Keratinocyte (primary cell): ENCODE measurements at regions not wholly inside any gene's neighbourhood (a gene's known extent, or its start where the extent isn't known, plus 50 kb on each side); places are given as distances from the start of the nearest gene placed in this dataset.

Experiments
- CTCF ChIP-seq, 3 experiments: IDR thresholded peaks in 1 of 3; conservative IDR thresholded peaks in 1 of 3; optimal IDR thresholded peaks in 1 of 3; 2 replicates in 2 of 3; 3 replicates in 1 of 3; pipeline versions ENCODE3 to v1.5.1; 2011; ENCODE audit warnings: low read length in 3 of 3, mild to moderate bottlenecking in 3 of 3, moderate library complexity in 2 of 3, control low read depth in 1 of 3, inconsistent platforms in 1 of 3; ENCODE audit not compliant: insufficient read depth in 2 of 3; ENCODE audit errors: extremely low read depth in 1 of 3
- EZH2 ChIP-seq: IDR thresholded peaks from one replicate; pipeline ENCODE4 v1.6.1; 2012; ENCODE audit warnings: inconsistent platforms, mild to moderate bottlenecking, low read length, moderate library complexity

- TF ChIP-seq CTCF (optimal IDR thresholded peaks at IDR 0.05 in 1 of 3, IDR thresholded peaks at IDR 0.05 in 1 of 3, conservative IDR thresholded peaks at IDR 0.05 in 1 of 3; ENCODE audit: extremely low read depth in 1 of 3, insufficient read depth in 2 of 3, low read length in 3 of 3) (no peak), EZH2 (no peak)
Measured at GRCh38 chr6:14443629-14444268, 326.2 kb downstream of the CD83 start.
